Renal pelvis (tissue), 1 donor: ENCODE measurements at regions not wholly inside any gene's neighbourhood (a gene's known extent, or its start where the extent isn't known, plus 50 kb on each side); places are given as distances from the start of the nearest gene placed in this dataset.

Experiments used
- DNase-seq: peaks from one replicate; pipeline ENCODE4 v3.0.0-alpha.2; 2013

DNA sequence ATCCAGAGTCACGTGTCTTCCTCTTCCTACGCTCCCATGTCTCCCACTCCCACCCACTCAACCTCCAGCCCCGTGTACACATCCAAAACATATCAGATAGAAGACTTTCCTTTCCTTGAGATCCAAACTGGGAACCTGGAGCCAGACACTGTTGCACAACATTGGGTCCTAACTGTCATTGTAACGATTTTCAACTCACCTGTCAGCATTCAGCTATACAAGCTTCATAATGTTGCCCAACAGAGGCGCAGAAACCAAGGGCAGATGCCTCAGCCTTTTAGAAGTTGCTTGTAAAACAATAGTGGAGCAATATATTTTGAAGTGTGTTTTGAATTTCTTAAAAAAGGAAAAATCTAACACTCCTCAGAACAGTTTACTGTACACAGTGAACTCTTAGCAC lies 84.9 kb upstream of the GLIS3 start:
- DNase-seq = no peak

- peak; percentile 15 for DNase-seq
Observed at GRCh38 chr9:4382722-4383317, 83.0 kb upstream of the GLIS3 start.

DNA sequence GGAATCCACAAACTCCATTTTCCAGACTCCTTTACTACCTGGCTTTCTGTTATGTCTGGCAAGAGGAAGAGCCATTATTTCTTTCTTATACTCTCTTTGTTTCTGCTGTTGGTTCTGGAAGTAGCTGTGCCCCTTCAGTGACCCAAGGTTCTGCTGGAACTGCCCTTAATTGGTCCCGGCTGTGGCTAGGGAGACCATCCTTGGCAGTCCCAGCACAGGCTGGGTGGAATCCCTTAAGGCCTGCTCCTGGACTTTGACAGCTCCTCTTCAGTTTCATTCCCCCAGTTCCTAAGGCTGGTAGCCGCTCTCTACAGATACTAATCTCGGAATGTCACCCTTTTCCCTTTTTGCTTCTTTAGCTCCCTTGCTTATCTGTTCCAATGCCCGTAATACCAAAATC lies 81.9 kb upstream of the GLIS3 start:
- no peak for DNase-seq

DNA sequence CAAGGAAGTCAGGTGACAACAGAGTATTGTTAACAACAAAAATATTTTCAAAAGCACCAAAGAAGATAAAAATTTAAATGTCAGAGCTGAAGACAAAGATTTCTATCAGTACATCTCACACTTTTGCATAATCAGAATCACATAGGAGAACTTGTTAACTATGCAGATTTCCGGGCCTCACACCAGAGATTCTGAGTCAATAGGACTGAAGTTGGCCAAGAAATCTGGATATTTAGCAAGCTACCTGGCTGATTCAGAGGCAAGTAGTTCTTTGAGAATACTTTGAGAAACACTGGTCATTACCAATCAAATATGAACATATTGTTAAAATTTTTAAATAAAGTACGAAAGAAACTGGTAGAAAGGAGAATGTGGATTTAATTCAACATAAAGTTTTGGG lies 80.5 kb upstream of the GLIS3 start:
- no peak for DNase-seq

GRCh38 chr9:4375424-4376200 lies 75.7 kb upstream of the GLIS3 start:
- DNase-seq = peak; percentile 20

DNA sequence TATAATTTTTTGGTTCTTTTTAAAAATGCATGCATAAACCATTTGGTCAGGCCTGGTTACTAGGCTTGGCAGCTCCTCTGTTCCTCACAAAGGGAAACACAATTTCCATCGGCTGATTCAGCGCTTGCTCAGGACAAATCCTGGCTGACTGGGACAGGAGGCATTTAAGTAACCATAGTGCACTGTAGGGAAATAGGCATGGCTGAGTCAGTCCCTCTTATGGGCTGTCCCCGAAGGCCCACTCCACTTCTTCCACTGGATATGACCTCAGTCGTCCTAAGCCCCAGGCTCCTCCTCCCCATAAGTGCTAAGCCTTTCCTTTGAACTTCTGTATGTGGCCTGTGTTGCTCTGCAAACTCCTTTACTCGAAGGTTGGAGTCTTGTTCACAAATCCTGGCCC lies 71.2 kb upstream of the GLIS3 start:
- DNase-seq = no peak

DNA sequence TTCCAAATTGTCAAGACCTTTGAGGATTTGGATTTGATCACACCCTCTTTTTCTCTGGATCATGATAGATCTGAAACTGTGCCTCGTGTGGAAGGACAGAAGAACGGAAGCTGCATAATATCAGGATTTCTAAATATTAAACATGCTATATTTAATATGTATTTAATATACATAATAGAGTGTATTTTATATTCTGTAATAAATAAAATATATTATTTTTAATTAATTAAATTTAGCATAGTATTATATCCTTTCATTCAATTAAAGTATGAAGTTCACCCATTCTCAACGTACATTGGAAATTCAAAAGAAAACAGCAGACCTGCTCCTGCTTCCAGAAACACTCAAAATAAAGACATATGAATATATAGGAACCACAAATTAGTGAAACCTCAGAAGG lies 70.6 kb upstream of the GLIS3 start:
- no peak for DNase-seq

- DNase-seq = no peak
Observed at GRCh38 chr9:4366591-4367330, 66.9 kb upstream of the GLIS3 start.

DNA sequence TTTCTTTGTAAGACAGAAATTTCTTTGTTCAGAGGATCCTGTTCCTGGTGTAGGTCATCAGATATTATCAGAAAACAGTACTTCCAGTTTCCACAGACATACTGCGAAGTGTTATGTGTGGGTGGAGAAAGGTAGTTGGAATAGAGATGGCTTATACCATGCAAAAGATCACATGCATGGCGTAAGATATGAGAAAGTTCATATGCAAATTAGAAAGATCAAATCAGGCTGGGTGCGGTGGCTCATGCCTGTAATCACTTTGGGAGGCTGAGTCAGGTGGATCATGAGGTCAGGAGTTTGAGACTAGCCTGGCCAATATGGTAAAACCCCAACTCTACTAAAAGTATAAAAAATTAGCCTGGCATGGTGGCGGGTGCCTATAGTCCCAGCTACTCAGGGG lies 65.2 kb upstream of the GLIS3 start:
- no peak for DNase-seq

DNA sequence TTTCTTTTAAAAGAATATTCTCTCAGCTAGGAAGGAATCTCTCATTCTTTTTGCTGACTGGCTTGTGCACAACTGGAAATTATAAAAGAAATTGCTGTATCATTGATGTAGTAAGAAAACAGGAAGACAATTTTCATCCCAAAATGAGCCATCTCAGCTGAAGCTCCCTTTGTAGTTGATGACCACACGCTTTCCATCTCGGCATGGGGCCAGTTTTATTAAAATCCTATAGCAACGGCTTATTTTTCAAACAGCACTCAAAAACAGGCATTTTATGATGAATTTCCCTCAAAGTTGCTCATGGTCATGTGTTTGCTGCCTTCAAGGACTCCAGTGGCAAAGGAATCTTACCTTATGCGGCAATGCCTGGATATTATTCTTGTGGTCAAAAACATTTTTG lies 62.4 kb upstream of the GLIS3 start:
- no peak for DNase-seq

- no peak for DNase-seq
Observed at GRCh38 chr9:4359016-4359415, 59.1 kb upstream of the GLIS3 start.

- DNase-seq = no peak
Observed at GRCh38 chr9:4357929-4358328, 58.1 kb upstream of the GLIS3 start.

GRCh38 chr9:4356306-4356705 lies 56.4 kb upstream of the GLIS3 start:
- no peak for DNase-seq

DNA sequence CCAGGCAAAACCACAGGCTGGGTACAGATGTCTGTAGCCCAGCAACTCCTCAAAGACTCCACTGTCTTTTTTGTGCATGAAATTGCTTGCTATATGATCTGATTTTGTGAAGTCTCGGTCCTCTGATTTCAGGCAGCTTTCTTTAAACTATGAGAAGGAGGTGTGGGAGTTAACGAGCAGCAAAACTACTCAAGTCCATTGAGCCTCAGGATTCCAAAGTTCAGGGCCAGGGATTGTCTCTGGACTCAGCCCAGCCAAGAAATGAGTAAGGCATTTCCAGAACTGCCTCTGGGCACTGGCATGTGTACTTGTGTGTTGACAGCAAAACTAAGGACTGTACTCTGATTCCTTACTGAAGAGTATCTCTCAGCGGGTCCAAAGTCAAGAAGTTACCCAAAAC lies 53.4 kb upstream of the GLIS3 start:
- DNase-seq = no peak

DNA sequence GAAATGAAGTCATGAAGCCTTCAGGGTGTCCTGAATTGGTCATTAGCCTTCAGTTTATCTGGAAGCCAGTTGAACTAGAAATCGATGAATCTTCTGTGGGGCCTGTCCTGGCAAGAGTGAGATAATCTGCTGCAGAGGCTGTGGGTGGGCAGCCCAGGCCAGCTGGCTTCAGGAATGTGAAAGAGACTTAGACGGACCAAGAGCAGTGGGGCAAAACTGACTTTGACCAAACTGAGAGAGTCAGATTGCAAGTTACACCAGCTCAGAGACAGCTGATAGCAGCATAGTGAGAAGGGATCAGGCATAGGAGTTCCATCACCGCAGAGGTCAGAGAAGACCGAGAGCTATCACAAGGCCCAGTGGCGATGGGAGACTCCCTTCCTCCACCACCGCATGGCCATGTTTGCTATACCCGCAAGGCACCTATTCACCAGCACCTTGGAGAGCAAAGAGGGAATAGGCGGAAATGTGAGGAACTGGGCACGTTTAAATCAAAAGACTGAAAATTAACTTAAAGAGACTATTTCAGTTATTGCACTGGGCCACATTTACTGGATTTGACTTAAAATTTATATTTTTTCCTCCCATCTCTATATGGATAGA lies 50.0 kb upstream of the GLIS3 start:
- DNase-seq = no peak
